ENCODE measurements at regions not wholly inside any gene's neighbourhood (a gene's known extent, or its start where the extent isn't known, plus 50 kb on each side); places are given as distances from the start of the nearest gene placed in this dataset.
"Not testable (repeated sequence)": the region's sequence is repeated elsewhere in the genome, so short reads cannot be mapped to it uniquely, and the experiment has no call there.

DNA sequence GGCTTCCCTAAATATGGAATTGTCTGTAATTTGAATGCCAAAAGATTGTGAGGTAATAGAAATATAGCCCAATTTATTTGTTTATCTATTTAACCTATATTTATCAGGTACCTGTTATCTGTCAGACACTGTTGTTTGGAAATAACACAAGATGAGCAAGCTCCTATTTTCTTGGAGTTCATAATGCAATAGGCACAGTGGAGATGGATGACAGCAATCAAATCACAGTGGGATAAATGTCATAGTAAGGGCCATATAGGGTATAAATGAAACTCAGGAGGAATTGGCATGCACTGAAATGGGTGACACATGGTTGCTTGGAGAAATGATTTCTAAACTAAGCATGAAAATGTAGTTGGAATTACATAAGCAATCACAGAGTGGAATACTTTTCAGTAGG, 761.8 kb upstream of the MBL2 start:
- no peak for DNase-seq

DNA sequence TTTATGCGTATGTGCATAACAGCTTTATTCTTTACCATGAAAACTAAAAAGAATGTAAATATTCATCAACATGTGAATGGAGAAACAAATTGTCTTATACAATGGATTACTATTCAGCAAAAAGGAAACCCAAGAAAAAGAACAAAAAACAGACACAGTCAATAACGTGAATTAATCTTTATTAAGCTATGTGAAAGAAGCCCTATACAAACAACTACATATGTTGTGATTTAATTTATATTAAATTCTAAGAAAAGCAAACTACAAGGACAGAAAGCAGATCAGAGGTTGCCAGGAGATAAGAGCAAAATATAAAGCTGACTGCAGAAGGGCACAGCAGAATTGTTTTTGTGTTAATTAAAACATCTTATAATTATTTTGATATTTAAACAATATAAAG, 756.4 kb upstream of the MBL2 start:
- DNase-seq = no peak

DNA sequence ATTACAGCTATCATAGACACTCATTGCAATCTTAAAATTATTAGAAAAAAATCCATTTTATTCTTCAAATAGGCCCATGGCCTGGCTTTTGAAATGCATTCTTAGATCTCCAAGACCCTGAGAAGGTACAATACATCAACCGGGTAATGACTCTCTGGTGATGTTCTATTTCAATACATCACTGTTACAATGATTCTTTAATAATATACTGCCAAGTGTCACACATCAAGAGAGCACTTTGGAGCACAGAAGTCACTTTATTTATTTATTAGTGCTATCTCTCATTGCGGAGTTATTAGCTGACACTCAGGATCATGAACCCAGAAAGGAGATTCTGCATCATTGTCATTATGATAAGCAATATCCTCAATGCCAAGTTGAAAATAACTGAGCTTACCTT, 748.5 kb upstream of the MBL2 start:
- DNase-seq = no peak

- no peak for DNase-seq
Observed at GRCh38 chr10:53508197-53508596, 735.6 kb upstream of the MBL2 start.

- DNase-seq = not testable (repeated sequence)
Observed at GRCh38 chr10:53504492-53504891, 731.9 kb upstream of the MBL2 start.

- no peak for DNase-seq
Observed at GRCh38 chr10:53491774-53492173, 719.2 kb upstream of the MBL2 start.

GRCh38 chr10:53490553-53490952, 718.0 kb upstream of the MBL2 start:
- DNase-seq = no peak

DNA sequence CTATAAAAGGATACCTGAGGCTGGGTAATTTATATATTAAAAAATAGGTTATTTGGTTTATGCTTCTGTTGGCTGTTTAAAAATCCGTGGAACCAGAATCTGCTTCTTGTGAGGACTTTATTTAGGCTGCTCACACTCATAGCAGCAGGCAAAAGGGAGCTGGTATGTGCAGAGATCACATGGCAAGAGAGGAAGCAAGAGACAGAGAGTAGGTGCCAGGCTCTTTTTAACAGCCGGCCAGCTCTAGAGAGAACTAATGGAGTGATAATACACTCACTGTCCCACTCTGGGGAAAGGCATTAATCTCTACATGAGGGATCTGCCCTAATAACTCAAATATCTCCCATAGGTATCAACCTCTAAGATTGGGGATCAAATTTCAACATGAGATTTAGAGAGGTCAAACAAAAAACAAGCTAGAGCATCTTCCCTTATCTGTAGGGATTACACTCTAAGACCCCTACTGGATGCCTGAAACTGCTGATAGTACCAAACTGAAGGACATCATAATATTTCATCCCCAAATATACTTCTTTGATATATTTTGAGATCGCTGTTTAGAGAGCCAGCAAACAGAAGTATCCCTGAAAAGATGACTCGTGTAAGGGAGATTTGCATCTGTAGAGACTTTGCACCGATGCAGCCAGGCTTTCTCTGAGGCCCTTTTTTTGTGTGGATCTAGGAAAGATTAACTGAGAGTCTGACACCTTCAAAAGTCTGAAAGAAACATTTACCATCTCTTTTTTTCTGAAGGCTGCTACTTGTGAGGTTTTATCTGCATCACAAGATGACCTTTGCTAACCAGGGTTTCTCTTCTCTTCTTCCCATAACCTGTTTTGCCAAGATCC, 717.0 kb upstream of the MBL2 start:
- no peak for DNase-seq

DNA sequence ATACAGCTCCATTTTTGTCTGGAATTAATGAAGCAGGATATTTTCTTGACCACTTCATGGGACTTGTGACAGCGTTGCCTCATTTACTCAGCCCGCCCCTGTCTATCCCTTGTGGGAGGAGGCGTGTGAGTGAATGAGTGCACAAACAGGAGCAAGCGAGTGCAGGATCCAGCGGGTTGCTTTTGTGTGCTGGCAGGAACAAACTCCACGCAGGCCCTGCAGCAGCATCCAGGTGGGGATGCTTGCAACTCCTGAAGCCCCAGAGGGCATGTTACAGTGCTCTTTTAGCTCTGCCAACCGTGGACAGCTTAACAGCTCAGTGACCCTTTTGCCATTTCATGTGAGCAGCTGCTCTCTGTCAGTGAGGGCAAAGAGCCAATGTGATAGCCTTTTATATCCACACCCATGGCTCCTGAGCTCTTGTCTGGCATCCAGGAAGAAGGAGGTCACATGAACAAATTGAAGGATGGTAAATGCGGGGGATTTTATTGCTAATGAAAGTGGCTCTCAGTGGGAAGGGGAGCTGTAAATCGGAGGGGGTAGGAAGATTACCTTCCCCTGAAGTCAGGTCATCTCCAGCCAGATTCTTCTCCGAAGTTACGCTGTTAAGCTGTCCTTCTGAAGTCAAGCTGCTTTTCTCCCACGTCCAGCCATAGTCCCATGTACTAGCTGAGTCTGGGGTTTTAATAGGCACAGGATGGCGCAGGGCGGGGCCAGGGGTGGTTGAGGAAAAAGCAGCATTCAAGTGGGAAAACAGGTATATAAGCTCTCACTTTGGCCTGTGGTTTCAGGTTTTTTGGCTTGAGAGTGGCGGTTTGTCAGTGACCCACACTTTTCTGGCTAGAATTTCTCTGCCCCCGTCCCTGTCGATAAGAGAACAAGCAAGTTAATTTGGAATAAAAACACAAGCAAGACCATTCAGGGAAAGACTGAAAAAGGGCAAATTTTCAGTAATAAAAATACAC, 714.7 kb upstream of the MBL2 start:
- no peak for DNase-seq

GRCh38 chr10:53485422-53485821, 712.8 kb upstream of the MBL2 start:
- DNase-seq = not testable (repeated sequence)

GRCh38 chr10:53479365-53479764, 706.8 kb upstream of the MBL2 start:
- DNase-seq = no peak

- DNase-seq = no peak
Observed at GRCh38 chr10:53477313-53477675, 704.7 kb upstream of the MBL2 start.

- no peak for DNase-seq
Observed at GRCh38 chr10:53476650-53477312, 704.2 kb upstream of the MBL2 start.

DNA sequence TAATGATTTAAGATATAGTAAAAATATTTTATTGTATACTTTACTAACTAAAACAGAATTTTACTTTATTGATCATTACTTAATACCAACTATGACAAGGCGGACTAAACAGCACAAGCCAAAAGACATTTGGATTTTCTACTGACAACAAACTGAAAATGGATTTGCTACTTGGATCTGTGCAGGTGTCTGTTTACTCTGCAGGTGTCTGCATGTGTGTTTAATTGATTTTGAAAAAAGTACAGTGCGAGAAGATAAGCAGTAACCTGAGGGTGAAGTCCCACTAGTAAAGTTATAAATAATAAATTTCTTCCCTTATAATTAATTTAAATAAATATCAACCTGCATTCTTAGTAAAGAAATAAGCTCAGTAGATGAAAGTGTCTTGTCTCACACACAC, 696.8 kb upstream of the MBL2 start:
- DNase-seq = no peak

DNA sequence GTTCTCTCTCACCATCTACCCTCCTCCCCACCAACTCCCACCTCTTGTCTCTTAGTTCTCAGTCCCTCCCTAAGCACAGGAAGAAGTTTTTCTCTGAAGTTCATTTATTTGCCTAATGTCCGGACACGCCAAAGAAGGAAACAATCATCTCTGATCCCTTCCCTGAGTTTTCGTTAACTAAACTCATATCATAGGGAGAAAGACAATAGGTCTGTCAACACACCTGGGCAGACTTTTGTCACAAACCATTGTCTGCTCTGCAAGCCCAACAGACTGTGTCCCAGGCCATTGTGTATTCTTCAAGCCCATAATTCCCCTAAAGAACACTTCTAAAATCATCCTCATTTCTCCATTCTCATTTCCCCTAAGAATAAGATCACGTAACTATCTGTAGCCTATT, 691.0 kb upstream of the MBL2 start:
- DNase-seq = no peak

GRCh38 chr10:53458007-53458406, 685.4 kb upstream of the MBL2 start:
- DNase-seq = no peak

- no peak for DNase-seq
Observed at GRCh38 chr10:53453196-53453595, 680.6 kb upstream of the MBL2 start.

- DNase-seq = no peak
Observed at GRCh38 chr10:53447576-53447975, 675.0 kb upstream of the MBL2 start.

GRCh38 chr10:53441843-53442242, 669.3 kb upstream of the MBL2 start:
- DNase-seq = no peak

- no peak for DNase-seq
Observed at GRCh38 chr10:53440601-53441000, 668.0 kb upstream of the MBL2 start.

- DNase-seq = not testable (repeated sequence)
Observed at GRCh38 chr10:53439075-53439474, 666.5 kb upstream of the MBL2 start.

DNA sequence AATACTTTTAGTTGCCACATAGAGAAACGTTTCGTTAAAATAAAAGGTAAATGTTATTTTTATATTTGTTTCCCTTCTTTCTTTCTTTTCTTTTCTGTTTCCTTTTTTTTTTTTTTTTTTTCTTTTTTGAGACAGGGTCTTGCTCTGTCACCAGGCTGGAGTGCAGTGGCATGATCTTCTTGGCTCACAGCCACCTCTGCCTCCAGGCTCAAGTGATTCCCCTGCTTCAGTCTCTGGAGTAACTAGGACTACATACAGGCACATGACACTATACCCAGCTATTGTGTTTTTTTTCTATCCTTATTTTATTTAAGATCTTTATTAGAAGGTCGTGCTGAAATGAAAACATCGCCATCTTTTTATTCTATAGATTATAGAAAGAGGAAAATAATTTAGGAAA, 661.8 kb upstream of the MBL2 start:
- DNase-seq = no peak

- no peak for DNase-seq
Observed at GRCh38 chr10:53432035-53432434, 659.5 kb upstream of the MBL2 start.
